Fibroblast of skin of right quadriceps (primary cell): ENCODE measurements at regions not wholly inside any gene's neighbourhood (a gene's known extent, or its start where the extent isn't known, plus 50 kb on each side); places are given as distances from the start of the nearest gene placed in this dataset.
A peak's percentile ranks its signal among the peaks of the same experiment; 100 is the strongest.

ENCODE experiments used
- DNase-seq: peaks from one replicate; pipeline ENCODE4 v3.0.0-alpha.2; 2013

GRCh38 chr3:147875498-147875897 lies 466.3 kb downstream of the ZIC1 start:
- DNase-seq, result no peak

GRCh38 chr3:147881933-147882332 lies 472.8 kb downstream of the ZIC1 start:
- DNase-seq, result no peak

- DNase-seq, result no peak
Measured at GRCh38 chr3:147886879-147887278, 477.7 kb downstream of the ZIC1 start.

- no peak for DNase-seq
Measured at GRCh38 chr3:147887797-147888196, 478.6 kb downstream of the ZIC1 start.

- DNase-seq, result no peak
Measured at GRCh38 chr3:147890114-147890513, 480.9 kb downstream of the ZIC1 start.

GRCh38 chr3:147895509-147895908 lies 486.3 kb downstream of the ZIC1 start:
- DNase-seq, result no peak

- no peak for DNase-seq
Measured at GRCh38 chr3:147900851-147901250, 491.7 kb downstream of the ZIC1 start.

- DNase-seq, result no peak
Measured at GRCh38 chr3:147903026-147903425, 493.9 kb downstream of the ZIC1 start.

GRCh38 chr3:147904421-147904820 lies 495.3 kb downstream of the ZIC1 start:
- no peak for DNase-seq

- DNase-seq, result no peak
Measured at GRCh38 chr3:147906285-147906684, 497.1 kb downstream of the ZIC1 start.

GRCh38 chr3:147914532-147914931 lies 505.4 kb downstream of the ZIC1 start:
- DNase-seq, result no peak

GRCh38 chr3:147915057-147915456 lies 505.9 kb downstream of the ZIC1 start:
- peak; percentile 25 for DNase-seq

- DNase-seq, result no peak
Measured at GRCh38 chr3:147919496-147919895, 510.3 kb downstream of the ZIC1 start.

GRCh38 chr3:147921051-147921450 lies 511.9 kb downstream of the ZIC1 start:
- peak; percentile 47 for DNase-seq

GRCh38 chr3:147924755-147925154 lies 515.6 kb downstream of the ZIC1 start:
- no peak for DNase-seq

GRCh38 chr3:147925272-147925671 lies 516.1 kb downstream of the ZIC1 start:
- DNase-seq, result peak; percentile 21

- DNase-seq, result peak; percentile 59
Measured at GRCh38 chr3:147930232-147930807, 521.2 kb downstream of the ZIC1 start.

- no peak for DNase-seq
Measured at GRCh38 chr3:147934451-147935180, 525.5 kb downstream of the ZIC1 start.

- DNase-seq, result peak; percentile 28
Measured at GRCh38 chr3:147937341-147937740, 528.2 kb downstream of the ZIC1 start.

GRCh38 chr3:147937891-147938290 lies 528.7 kb downstream of the ZIC1 start:
- no peak for DNase-seq

- no peak for DNase-seq
Measured at GRCh38 chr3:147939425-147939824, 530.3 kb downstream of the ZIC1 start.

GRCh38 chr3:147939839-147940238 lies 530.7 kb downstream of the ZIC1 start:
- DNase-seq, result peak; percentile 24

- DNase-seq, result peak; percentile 31
Measured at GRCh38 chr3:147940405-147941193, 531.4 kb downstream of the ZIC1 start.

GRCh38 chr3:147941969-147942368 lies 532.8 kb downstream of the ZIC1 start:
- DNase-seq, result no peak
